NOMO-1 treated with dmso at 0.1 percent for 144 hours (cell line): ENCODE measurements at regions not wholly inside any gene's neighbourhood (a gene's known extent, or its start where the extent isn't known, plus 50 kb on each side); places are given as distances from the start of the nearest gene placed in this dataset.

Source experiments
- DNase-seq: peaks from one replicate; lab custom pipeline; 2025; ENCODE audit not compliant: unreplicated experiment; lab: John Stamatoyannopoulos, UW

- DNase-seq: no peak
These were observed 933.6 kb downstream of the EFNA5 start for GRCh38 chr5:106737111-106737510.

- no peak for DNase-seq
These were observed 938.1 kb downstream of the EFNA5 start for GRCh38 chr5:106732624-106733023.

- no peak for DNase-seq
These were observed 939.8 kb downstream of the EFNA5 start for GRCh38 chr5:106730912-106731311.

GRCh38 chr5:106730506-106730905 is 940.2 kb downstream of the EFNA5 start:
- no peak for DNase-seq

- DNase-seq: no peak
These were observed 942.5 kb downstream of the EFNA5 start for GRCh38 chr5:106728208-106728607.

GRCh38 chr5:106727071-106727470 is 943.7 kb downstream of the EFNA5 start:
- DNase-seq: no peak

- DNase-seq: no peak
These were observed 950.4 kb downstream of the EFNA5 start for GRCh38 chr5:106720367-106720766.

GRCh38 chr5:106699796-106700195 is 970.9 kb downstream of the EFNA5 start:
- DNase-seq: no peak

GRCh38 chr5:106699198-106699597 is 971.5 kb downstream of the EFNA5 start:
- no peak for DNase-seq

- DNase-seq: no peak
These were observed 972.6 kb downstream of the EFNA5 start for GRCh38 chr5:106698169-106698568.

GRCh38 chr5:106691701-106692100 is 979.0 kb downstream of the EFNA5 start:
- no peak for DNase-seq

- DNase-seq: no peak
These were observed 980.2 kb downstream of the EFNA5 start for GRCh38 chr5:106690585-106690984.

- DNase-seq: no peak
These were observed 990.4 kb downstream of the EFNA5 start for GRCh38 chr5:106680330-106680729.

- no peak for DNase-seq
These were observed 993.7 kb downstream of the EFNA5 start for GRCh38 chr5:106677057-106677456.

GRCh38 chr5:106675687-106676086 is 995.0 kb downstream of the EFNA5 start:
- no peak for DNase-seq

GRCh38 chr5:106673941-106674340 is 996.8 kb downstream of the EFNA5 start:
- DNase-seq: no peak

GRCh38 chr5:106661866-106662265 is 1008.9 kb downstream of the EFNA5 start:
- no peak for DNase-seq

GRCh38 chr5:106660681-106661080 is 1010.1 kb downstream of the EFNA5 start:
- DNase-seq: no peak

GRCh38 chr5:106658150-106658549 is 1012.6 kb downstream of the EFNA5 start:
- no peak for DNase-seq

- no peak for DNase-seq
These were observed 1013.9 kb downstream of the EFNA5 start for GRCh38 chr5:106656821-106657220.

- no peak for DNase-seq
These were observed 1021.7 kb downstream of the EFNA5 start for GRCh38 chr5:106649031-106649430.

GRCh38 chr5:106648401-106648800 is 1022.3 kb downstream of the EFNA5 start:
- DNase-seq: no peak

GRCh38 chr5:106646106-106646505 is 1024.6 kb downstream of the EFNA5 start:
- DNase-seq: no peak

- DNase-seq: no peak
These were observed 1030.2 kb downstream of the EFNA5 start for GRCh38 chr5:106640511-106640910.
